GM19025 (cell line): ENCODE measurements at regions not wholly inside any gene's neighbourhood (a gene's known extent, or its start where the extent isn't known, plus 50 kb on each side); places are given as distances from the start of the nearest gene placed in this dataset.
"Not testable (repeated sequence)": the region's sequence is repeated elsewhere in the genome, so short reads cannot be mapped to it uniquely, and the experiment has no call there.

Experiments
- ATAC-seq: cut with Tn5 transposase; IDR thresholded peaks from one replicate; pipeline ENCODE4 v1.9.1; 2021; ENCODE audit warnings: mild to moderate bottlenecking, low read depth, moderate library complexity; ENCODE audit not compliant: unreplicated experiment

DNA sequence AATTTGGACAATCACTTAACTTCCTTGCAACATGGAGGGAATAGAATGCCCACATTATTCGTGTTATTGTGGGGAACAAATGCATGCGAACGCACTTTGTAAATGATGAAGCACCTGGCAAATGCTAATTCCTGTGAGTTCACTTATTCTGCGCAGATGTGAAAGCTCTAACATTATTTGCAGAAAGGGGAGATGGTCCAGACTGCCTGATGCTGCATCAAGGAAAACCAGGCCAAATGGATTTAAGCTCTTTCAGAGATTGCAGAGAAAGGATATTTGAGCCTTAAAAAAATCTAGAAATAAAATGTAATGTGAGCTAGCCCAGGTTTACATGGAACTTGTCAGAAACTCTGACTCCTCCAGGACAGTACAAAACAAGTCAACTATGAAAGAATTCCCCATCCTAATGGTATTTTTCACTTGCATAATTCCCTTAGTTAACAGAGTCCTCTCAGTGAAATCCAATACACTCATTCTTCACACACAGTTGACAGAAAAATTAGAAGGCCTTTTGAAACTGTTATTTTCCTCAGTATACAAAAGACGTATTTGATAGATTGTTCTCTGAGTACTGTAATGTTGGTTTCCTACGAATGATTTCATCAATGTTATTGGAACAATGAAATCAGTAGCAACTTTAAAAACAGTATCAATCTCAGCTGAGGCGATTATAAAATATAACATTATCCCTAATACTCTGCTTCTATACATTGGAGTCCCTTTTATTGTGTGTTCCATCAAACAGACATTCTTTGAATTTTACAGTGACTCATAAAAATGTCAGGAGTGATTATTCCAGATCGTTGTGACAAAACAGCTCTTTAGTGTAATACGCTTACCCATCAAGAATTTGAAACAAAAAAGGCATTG, 136.3 kb upstream of the ANK3 start:
- no peak for ATAC-seq

DNA sequence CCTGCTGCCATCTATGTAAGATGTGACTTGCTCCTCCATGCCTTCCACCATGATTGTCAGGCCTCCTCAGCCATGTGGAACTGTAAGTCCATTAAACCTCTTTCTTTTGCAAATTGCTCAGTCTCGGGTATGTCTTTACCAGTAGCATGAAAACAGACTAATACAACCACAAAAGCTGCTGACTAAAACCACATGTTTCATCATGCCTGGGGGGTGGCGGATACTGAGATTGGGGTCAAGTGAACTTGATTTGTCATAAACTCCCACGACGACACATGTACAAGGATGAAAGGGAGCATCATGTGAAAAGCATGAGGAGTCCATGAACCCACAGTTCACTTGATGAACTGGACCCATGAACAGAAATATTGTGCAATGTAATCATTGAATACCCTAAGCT, 134.9 kb upstream of the ANK3 start:
- no peak for ATAC-seq

- ATAC-seq: not testable (repeated sequence)
Measured at GRCh38 chr10:60523371-60523770, 133.7 kb upstream of the ANK3 start.

GRCh38 chr10:60522617-60523016, 132.9 kb upstream of the ANK3 start:
- no peak for ATAC-seq

DNA sequence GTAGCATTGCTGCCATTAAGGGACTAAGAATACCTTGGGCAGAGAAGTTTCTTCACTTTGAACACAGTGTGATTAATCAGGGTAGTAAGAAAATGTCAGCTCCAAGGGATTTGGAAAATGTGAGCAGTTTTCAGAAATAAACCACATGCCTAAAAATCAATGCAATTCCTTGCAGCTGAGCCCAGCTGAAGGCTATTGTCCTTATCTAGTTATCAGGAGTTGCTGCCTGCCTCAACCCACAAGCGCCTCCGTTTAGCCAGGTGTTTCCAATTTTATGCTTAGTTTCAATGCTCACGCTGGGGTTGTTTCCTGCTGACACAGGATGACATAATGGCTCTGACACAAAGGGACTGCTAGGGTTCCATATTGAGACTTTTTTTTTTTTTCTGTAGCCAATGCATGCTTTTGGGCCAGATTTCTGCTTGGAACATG, 132.3 kb upstream of the ANK3 start:
- no peak for ATAC-seq

DNA sequence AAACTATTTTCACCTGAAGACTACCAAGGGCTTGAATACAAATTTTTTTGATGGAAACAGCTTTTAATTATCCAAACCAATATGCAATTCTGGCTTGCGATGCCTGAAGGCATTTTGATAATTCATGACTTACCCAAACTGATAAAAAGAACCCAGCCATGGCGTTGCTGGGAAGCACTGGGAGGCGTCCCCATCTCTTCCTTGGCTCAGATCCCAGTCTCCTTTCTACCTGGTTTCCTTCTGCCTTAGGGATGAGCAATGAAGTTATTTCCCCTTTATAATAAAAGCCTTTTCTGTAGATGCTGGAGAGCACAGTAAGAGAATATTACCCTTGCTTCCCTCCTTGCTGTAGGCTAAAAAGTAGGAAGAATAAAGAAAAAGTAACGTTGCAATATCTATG, 129.1 kb upstream of the ANK3 start:
- no peak for ATAC-seq

DNA sequence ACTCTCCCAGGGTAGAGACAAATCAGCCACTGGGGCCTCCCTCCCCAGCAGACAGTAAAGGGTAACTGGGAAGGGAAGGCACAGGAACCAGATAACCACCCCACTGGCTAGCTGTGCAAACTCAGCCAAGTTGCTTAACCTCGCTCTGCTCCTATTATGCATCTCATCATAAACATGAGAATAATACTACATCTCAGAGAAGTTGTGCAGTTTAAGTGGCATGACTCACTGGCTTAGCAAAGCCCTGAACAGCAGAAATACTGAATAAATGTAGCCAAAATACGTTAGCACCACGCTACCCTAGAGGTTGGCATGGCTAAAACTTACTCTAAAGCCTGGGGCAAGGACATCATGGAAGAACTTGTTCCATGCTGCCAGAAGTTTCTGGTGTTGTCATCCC, 128.1 kb upstream of the ANK3 start:
- ATAC-seq: no peak

- no peak for ATAC-seq
Measured at GRCh38 chr10:60513281-60513680, 123.6 kb upstream of the ANK3 start.

DNA sequence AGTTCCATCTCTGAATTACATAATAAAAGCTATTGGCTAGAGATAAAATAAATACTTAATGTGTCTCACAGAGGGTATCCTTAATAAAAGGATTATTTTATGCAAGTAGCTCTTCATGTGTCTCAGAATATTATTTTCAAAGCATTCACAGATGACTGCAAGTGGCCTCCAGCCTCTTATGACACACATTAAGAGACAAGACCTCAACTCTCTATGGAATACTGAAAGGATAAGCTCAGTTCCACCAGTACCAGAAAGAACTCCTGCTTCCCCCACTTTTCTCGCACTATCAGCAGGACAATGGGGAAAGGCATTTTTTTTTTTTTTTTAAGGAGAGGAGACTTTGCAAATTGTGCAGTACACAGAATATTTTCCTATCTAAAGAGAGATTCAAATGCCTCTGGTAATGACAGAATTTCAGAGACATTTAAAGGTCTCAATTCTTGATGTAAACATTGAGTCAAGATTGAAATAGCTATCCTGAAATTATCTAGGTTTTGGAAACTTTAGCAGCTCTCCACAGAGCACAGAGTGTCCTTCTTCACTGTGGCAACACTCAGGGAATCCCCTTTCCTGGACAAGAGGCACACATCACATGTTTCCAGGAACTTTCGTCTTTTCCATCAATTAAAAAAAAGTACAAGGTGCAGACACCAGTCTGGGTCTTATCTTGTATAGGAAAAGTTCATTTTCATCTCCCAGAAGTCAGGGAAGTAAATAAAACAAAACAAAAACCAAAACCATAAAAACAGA, 122.0 kb upstream of the ANK3 start:
- ATAC-seq: no peak

DNA sequence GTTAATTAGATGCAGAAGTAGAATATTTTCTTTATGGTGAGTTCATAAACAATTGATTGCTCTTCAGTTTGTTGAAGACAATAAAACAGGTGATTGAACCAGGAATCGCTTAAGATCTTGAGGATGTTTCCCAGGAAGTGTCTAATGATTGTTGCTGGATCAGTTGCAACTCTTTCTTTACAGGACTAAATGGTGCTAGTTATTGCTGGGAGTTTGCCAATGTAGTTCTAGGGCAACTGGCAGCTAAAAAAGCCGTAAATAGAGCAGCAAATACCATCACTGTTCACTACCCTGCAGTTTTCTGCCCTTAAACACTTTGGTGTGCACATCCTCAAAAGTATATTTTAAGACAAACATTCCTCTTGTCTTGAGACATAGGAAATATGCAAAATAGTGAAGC, 119.2 kb upstream of the ANK3 start:
- ATAC-seq: no peak

GRCh38 chr10:60508037-60508436, 118.4 kb upstream of the ANK3 start:
- ATAC-seq: no peak

GRCh38 chr10:60502621-60503020, 112.9 kb upstream of the ANK3 start:
- ATAC-seq: no peak

DNA sequence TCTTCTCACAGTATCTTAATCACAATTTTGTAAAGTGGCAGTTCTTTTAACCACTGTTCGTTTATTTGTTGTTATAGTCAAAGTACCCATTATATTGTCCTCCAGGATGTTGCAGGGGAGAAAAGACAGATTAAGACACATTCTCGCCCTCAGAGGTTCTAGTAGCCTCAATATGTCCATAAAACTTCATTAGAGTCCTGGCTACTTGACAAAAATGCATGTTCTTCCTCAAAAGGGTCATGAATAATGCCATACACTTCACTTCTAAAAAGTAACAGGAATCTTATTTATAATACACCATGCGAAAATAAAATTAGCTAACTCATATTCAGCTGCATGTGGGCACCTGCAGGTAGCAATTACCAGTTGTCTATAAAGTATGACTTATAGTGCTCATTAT, 109.3 kb upstream of the ANK3 start:
- no peak for ATAC-seq

GRCh38 chr10:60497364-60497763, 107.7 kb upstream of the ANK3 start:
- no peak for ATAC-seq

GRCh38 chr10:60496181-60496580, 106.5 kb upstream of the ANK3 start:
- no peak for ATAC-seq

- no peak for ATAC-seq
Measured at GRCh38 chr10:60495338-60496055, 105.8 kb upstream of the ANK3 start.

DNA sequence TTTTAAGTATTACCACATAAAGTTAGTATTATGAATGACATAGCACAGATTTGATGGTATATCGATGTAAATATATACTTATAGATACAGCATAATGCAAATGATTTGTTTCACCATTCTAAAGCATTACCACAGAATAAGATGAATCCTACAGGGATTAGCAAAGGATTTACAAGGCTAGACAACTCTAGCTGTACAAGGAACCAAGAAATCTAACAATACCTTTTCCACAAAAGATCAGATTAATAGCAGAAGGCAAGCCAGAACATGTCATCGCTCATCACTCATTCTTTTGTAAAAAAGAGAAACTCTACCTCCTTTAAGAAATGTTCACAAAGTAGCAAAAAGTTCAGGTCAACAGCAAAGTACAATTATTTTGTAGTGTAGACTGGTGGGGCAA, 105.1 kb upstream of the ANK3 start:
- ATAC-seq: no peak

- no peak for ATAC-seq
Measured at GRCh38 chr10:60491162-60491561, 101.5 kb upstream of the ANK3 start.

- no peak for ATAC-seq
Measured at GRCh38 chr10:60490013-60490412, 100.3 kb upstream of the ANK3 start.

GRCh38 chr10:60488111-60488669, 98.5 kb upstream of the ANK3 start:
- no peak for ATAC-seq

DNA sequence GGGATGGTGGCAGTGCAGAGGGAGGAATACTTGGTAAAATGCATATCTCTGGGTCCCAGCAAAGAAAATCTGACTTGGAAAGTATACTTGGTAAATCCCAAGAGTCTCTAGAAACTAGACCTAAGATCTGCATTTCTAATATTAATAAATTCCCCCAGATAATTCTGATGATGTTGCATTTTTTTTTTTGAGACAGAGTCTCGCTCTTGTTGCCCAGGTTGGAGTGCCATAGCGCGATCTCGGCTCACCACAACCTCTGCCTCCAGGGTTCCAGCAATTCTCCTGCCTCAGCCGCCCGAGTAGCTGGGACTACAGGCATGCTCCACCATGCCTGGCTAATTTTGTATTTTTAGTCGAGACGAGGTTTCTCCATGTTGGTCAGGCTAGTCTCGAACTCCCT, 97.9 kb upstream of the ANK3 start:
- ATAC-seq: no peak
